HepG2 (cell line): ENCODE measurements at regions not wholly inside any gene's neighbourhood (a gene's known extent, or its start where the extent isn't known, plus 50 kb on each side); places are given as distances from the start of the nearest gene placed in this dataset.

ENCODE experiments used
- ATF4 ChIP-seq, 2 experiments: fragments of 450-650 bp in 1 of 2; sonication (generic) in 1 of 2; formaldehyde crosslinking; IDR thresholded peaks; 2 replicates each; pipeline versions ENCODE4 v1.5.0 to v1.8.0; 2020 to 2022; ENCODE audit warnings: mild to moderate bottlenecking in 1 of 2, missing genetic modification reagents in 1 of 2
- BORCS8-MEF2B ChIP-seq: sonication (generic); formaldehyde crosslinking; IDR thresholded peaks from 2 replicates; pipeline ENCODE4 v1.8.0; 2022; ENCODE audit warnings: mild to moderate bottlenecking, missing genetic modification reagents
- HIC2 ChIP-seq: sonication (generic); formaldehyde crosslinking; IDR thresholded peaks from 2 replicates; pipeline ENCODE4 v1.9.0; 2022; ENCODE audit warnings: low read depth, missing genetic modification reagents
- NBN ChIP-seq: fragments of 450-650 bp; conservative IDR thresholded peaks from 2 replicates; pipeline ENCODE4 v1.6.1; 2017
- POLR2A ChIP-seq, 2 experiments: IDR thresholded peaks; 2 replicates each; pipeline ENCODE4 v1.6.1; 2011; ENCODE audit warnings: low read depth in 2 of 2, low read length in 2 of 2, mild to moderate bottlenecking in 1 of 2, moderate library complexity in 1 of 2; ENCODE audit not compliant: insufficient read depth in 1 of 2
- RNF2 ChIP-seq: fragments of 450-650 bp; conservative IDR thresholded peaks from 2 replicates; pipeline ENCODE4 v1.6.1; 2016; ENCODE audit warnings: low read depth
- SMC3 ChIP-seq: IDR thresholded peaks from 2 replicates; pipeline ENCODE4 v1.6.1; 2011; ENCODE audit warnings: low read length, improper control_type of control experiment
- THAP11 ChIP-seq: IDR thresholded peaks from 2 replicates; pipeline ENCODE4 v1.6.1; 2016; ENCODE audit warnings: missing biosample characterization, missing genetic modification reagents
- YY1 ChIP-seq: IDR thresholded peaks from 2 replicates; pipeline ENCODE4 v1.6.1; 2011; ENCODE audit warnings: low read length, low read depth, moderate library complexity, mild to moderate bottlenecking; ENCODE audit not compliant: insufficient read depth, insufficient replicate concordance
- ZBTB21 ChIP-seq: sonication (generic); formaldehyde crosslinking; IDR thresholded peaks from 2 replicates; pipeline ENCODE4 v1.4.0; 2020; ENCODE audit warnings: missing genetic modification reagents
- ZBTB26 ChIP-seq: IDR thresholded peaks from 2 replicates; pipeline ENCODE4 v1.6.1; 2016; ENCODE audit warnings: missing compliant biosample characterization, missing genetic modification reagents, borderline replicate concordance
- ZHX2 ChIP-seq, 2 experiments: sonication (generic) in 1 of 2; formaldehyde crosslinking in 1 of 2; IDR thresholded peaks; 2 replicates each; pipeline versions ENCODE4 v1.6.1 to v1.9.0; 2014 to 2022; ENCODE audit warnings: antibody characterized with exemption in 1 of 2, borderline replicate concordance in 1 of 2, inconsistent platforms in 1 of 2, low read depth in 1 of 2, missing genetic modification reagents in 1 of 2

GRCh38 chr5:73232266-73233041, 59.5 kb downstream of the TMEM174 start:
- TF ChIP-seq YY1 (no peak), NBN (no peak), POLR2A (IDR thresholded peaks at IDR 0.05; ENCODE audit: insufficient read depth in 1 of 2, low read depth in 2 of 2, low read length in 2 of 2) (no peak), THAP11 (CRISPR knock-in tag) (no peak), HIC2 (CRISPR knock-in tag) (no peak), RNF2 (no peak), SMC3 (no peak), ZHX2 (IDR thresholded peaks at IDR 0.05; ENCODE audit: low read depth) (no peak), ZHX2 (CRISPR knock-in tag; IDR thresholded peaks at IDR 0.05; ENCODE audit: borderline replicate concordance) (no peak), ZBTB26 (CRISPR knock-in tag) (no peak), BORCS8-MEF2B (CRISPR knock-in tag) (no peak), ATF4 (CRISPR knock-in tag; IDR thresholded peaks at IDR 0.05) (no peak), ZBTB21 (no peak)
